SW 1271 (cell line): ENCODE measurements at regions not wholly inside any gene's neighbourhood (a gene's known extent, or its start where the extent isn't known, plus 50 kb on each side); places are given as distances from the start of the nearest gene placed in this dataset.
"Not testable (repeated sequence)": the region's sequence is repeated elsewhere in the genome, so short reads cannot be mapped to it uniquely, and the experiment has no call there.

Source experiments
- DNase-seq, 2 experiments: peaks; one replicate each; lab custom pipeline; 2025; lab: John Stamatoyannopoulos, UW

DNA sequence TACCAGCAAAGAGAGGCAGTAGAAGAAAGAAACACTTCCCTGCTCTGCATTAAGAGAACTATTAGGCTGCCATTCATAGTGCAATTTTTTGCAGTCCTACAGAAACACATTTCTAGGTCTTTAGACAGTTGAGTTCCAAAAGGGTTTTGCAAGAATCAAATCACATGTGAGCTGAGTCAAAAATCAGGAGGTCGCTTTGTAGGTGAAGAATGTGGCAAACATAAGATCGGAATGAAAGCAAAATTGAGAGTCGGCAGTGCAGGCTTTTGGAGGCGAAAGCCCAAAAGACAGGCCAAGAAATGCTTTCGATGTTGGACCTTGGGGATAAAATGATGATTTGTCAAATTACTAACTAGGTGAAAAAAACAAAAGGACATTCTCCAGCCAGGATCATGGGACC is 213.5 kb upstream of the NRIP1 start:
- DNase-seq: no peak

DNA sequence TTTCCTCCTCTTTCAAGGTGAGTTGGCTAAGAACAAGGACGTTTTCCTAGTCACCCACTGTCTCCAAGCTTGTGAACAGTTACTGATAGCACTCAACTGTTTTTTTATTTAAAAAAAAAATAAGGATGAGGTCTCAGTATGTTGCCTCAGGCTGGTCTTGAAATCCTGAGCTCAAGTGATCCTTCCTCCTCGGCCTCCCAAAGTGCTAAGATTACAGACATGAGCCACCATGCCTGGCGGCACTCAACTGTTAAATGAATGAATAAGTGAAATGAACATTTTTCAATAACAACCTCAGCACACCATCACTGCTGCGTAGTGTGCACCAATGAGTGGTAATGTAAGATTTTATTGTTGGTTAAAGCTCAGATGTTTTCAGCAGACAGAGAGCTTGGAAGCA is 214.1 kb upstream of the NRIP1 start:
- no peak for DNase-seq

DNA sequence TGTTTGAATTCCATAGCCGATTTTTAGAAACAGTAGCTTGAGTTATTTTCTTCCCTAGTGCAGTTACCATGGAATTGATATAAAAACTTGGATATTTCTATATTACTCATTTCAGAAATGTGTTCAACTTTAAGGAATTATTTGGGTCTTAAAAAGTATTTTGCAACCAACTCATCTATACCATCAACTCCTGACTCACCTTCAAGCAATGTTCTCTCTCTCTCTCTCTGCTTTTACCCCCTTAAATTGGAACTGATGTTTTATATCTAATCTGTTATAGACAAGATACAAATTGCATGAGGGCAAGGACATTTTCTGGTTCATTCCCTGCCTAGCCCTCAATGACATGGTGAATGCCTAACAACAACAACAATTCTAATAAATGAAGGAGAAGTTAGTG is 214.7 kb upstream of the NRIP1 start:
- DNase-seq: no peak

DNA sequence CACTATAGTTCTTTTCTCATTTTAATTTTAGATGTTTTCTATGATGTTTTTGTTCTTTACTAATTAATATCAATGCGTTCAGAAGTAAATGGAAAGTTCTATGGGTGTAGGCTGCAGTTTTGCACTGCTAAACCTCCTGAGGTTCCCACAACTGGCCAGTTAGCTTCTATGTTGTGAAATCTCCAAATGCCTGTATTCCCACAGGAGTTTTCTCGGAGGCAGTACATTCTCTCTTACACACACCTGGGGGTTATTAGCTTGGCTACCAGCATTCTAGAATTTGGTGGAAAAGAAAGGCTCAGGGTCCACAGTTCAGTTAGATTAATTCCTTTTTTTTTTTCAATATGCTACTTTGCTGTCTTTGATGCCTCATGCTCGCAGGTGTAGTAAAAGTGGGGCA is 216.9 kb upstream of the NRIP1 start:
- DNase-seq: no peak

DNA sequence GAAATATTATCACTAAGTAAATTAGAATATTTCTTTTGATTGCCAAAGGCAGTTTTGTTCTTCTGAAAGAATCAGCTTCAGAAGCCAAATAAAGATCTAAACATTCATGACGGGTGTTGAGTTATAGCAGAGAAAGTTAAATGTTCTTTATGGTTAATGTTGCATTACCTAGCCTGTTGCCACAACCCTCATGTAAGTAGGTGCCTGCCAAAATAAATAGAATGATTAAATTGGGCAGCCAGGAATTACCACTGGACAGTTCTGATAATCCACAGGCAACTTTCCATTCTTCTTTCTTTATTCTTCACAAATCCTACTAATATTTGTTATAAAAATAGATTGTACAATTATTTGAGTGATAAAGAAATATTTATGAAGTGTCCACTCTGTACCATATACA is 217.9 kb upstream of the NRIP1 start:
- DNase-seq: no peak

DNA sequence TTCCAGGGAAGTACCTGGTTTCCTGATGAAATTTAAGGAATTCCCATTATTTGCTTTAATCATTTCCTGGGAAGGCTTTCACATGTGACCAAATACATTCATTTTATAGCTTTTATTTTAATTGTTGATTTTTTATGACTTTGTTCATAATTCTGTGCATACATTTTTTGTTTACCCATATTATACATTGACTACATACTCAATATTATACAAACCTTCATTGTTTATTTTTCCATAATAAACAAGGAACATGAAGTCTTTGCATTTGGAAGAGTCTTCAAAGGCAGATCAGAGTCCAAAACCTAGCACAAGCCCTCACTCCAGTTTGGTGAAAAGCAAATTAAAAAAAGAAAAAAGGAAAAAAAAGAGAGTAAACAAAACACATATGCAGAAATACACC is 218.3 kb upstream of the NRIP1 start:
- DNase-seq: no peak

DNA sequence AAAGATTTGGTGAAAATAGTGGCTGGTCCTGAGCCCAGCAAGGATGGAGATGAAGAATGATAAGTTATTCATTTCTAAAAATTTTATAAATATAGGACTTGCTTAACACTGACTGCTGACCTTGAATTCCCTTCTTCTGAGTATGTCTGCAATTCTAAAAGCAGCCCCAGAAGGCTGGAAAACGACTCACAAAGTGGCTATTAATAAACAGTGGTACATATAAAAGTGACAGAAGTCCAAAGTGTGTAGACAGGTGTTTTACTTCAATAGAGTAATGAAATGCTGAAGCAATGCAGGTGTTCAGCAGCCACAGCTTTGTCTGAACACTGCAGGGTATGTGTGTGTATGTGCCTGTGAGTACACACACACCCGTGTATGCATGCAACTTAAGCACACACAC is 219.0 kb upstream of the NRIP1 start:
- DNase-seq: no peak

DNA sequence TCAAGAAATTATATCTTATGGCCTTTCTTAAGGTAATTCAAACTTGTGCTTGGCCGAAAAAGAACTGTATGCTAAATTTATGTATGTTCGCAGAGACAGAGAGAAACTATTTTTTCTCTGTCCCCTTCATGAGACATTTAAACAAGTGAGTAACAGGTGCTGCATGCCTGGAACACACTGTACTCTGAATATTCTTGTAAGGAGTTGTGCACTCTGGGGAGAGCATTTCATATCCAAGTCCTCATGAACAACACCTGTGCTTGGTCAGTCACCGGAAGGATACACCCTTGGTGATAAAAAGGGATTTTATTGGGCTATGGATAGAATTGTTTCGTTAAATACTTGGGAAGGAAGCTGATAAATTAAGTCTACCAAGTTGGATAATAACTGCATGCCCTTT is 220.8 kb upstream of the NRIP1 start:
- no peak for DNase-seq

DNA sequence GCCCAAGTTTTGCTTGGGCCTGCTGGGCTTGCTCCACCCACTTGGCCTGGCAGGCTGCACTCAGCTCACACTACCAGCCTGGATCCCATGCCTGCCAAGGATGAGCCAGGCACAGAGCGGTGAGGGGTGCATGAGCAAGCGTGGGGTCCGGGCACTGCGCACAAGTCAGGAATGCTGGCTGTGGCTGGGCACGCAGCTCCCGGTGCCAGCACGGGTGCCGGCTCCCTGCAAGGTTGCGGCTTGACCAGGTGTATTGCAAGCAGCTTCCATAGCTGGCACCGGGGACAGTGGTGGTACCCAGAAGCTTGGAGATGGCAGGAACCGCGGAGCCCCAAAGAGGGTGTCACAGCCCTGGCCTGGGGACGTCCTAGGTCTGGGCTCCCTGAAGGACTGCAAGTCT is 224.4 kb upstream of the NRIP1 start:
- DNase-seq: no peak

DNA sequence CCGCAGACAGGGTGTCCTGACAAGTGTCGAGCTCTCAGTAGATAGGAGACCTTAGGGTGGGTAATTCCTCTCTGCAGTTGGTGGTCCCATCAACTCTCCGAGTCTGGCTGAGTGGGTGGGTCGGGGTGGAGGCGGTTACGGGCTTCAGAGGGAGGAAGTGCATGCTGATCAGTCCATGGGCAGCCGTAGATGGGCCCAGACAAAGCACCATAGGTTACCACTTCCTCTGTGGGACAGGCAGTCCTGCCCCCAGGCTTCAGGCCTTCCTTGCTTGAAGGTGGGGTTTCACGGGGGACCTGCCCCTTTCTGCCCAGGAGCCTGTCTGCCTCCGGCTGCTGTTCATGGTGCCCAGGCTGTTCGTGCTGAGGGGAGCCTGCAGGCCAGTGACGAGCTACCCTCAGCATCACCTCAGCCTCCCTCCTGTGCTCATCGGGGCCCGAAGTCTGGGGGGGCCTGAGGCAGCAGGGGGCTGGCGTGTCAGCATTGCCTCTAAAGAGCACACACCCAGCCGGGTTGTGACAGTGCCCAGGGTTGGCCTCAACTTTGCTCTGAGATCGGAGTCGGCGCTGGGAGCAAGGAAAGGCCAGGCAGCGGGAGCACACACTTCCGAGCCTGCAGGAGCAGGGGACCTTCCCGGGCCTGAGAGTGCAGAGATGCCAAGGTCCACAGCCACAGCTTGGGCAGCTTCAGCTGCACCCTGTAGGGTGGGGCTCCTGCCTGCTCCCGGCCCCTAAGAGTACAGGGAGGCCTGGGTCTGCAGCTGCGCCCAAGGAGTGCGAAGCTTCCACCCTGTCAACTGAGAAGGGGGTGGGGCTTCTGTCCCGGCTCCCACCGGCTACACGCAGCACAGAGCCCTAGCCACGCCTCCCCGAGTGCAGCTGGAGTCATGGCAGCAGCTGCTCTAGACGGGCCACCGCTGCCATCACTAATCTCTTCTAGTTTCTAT is 225.4 kb upstream of the NRIP1 start:
- no peak for DNase-seq

DNA sequence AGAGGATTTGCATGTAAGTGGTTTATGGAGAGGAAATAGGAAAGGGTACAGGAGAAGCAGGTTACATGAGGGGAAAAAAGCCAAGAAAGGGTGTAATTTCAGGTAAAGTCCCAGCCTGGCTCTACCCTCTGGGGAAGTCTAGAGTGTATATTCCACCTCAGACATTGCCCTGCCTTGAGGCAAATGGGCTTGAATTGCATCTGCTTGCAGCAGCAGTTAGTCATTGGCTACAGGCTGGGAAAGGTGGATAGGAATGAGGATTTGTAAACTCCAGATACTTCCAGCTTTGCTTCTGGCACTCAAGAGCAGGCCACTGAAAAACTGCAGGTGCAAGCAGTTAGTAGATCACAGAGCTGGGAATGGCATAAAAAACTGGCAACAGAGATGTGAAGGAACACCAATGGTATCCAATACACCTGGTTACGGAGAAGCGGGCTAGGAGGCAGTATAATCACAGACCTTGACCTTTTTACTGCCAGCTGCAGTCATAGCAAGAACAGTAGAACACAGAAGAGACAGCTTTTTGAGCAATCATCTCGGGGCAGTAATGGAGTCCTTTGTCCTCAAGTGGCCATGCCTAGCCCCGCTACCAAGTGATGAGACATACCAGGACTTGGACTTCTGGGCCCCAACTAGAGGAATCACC is 226.9 kb upstream of the NRIP1 start:
- no peak for DNase-seq

DNA sequence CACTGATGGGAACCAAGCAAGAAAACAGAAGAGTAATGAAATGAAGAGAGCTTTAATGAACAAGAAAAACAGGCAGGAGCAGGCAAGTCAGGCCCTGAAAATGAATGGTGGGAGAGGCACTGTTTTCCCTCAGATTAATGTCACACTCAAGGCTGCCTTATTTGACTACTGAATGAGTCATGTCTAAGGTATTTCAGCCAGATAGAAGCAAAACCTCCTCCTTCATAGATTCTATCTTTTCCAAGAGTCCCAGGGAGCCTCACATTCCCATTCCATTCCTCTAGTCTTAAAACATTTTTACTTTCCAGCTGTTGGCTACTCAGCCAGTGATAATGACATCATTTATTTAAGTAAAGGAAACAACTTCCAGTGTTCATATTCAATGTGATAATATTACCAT is 228.4 kb upstream of the NRIP1 start:
- peak in 1 of 2 experiments; percentile 44 for DNase-seq

DNA sequence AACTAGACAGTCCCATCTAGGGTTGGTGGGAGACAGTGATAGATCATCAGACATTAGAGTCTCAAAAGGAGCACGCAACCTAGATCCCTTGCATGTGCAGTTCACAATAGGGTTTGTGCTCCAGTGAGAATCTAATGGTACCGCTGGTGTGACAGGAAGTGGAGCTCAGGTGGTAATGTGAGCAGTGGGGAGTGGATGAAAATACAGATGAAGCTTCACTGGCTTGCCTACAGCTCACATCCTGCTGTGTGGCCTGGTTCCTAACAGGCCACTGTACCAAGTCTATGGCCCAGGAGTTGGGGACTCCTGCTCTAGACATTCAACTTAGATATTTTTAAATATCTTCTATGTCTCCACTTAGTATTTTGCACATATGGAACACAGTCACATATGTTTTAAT is 231.1 kb upstream of the NRIP1 start:
- DNase-seq: no peak

DNA sequence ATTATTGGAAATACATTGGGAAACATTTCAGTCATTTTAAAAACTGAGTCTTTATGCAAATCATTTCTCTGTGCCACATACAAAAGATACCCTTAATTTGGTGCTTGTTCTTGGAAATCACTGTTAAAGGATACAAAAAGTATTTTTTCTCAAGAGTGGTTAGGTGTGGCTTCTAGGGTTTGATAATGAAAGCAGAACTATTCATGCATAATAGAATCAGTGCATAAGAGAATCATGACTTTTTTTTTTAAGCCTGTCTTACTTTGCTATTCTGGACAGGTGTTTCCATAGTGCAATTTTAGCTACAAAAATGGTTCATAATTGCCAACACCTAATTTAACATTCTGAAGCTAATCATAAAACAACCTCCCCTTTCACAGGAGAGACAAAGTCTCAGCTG is 233.0 kb upstream of the NRIP1 start:
- DNase-seq: no peak

DNA sequence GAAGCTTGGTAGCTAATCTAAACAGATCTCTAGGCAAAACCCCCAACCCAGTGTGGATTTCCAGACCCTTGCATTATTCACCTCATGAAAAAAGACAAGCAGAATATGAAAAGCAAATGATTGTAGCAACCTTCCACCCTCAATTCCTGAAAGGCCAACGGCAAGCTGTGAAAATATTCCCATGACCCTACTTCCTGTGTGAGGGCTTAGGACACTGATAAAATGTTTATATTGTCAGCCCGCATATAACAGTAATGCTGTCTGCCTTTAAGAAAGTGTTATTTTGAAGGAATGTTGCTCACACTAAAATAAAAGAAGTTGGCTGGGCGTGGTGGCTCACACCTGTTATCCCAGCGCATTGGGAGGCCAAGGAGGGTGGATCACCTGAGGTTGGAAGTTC is 233.5 kb upstream of the NRIP1 start:
- no peak for DNase-seq

DNA sequence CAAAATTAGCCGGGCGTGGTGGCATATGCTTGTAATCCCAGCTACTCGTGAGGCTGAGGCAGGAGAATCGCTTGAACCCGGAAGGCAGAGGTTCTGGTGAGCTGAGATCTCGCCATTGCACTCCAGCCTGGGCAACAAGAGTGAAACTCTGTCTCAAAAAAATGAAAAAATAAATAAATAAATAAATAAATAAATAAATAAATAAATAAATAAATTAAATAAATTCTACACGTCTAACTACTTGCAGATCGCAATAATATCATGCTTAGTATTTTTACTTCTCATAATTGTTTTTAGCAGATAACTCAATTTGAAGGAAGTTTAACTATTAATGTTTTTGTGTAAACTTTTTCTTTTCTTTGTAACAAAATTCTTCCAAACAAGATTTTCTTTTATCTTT is 234.0 kb upstream of the NRIP1 start:
- not testable (repeated sequence) for DNase-seq

DNA sequence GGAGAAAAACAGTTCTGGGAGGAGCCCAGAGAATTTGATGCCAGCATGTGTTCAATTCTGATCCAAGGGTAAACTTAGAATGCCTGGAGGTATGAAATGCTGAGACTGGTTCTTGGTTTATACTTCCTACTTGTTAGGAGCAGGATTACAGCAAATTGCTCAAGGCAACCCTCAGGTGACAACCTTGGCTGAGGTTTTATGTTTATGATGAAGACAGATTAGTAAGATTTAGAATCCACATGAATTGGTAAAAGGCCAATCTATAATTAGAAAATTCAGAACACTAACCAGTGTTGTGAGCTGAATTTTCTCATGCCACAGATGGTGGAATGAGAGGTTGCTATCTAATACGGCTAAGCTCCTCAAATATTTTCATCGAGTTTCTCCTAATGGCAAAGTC is 235.3 kb upstream of the NRIP1 start:
- DNase-seq: no peak

DNA sequence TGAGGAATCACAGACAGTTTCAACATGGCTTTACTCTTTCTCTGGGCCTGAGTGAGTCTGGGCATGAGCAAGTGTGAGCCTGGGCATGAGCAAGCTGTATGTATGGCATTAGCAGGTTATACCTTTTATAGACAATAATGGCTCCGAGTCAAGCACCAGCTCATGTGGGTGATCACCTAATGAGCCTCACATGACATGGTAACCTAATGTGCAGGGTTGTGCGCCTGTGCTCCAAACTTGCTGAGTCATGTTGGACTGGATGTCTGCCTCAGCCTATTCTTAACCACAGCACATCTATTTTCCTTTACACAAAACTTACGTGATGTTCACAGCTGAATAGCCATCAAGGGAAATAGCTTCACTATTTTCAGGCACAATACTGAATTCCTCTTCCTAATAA is 236.2 kb upstream of the NRIP1 start:
- no peak for DNase-seq

DNA sequence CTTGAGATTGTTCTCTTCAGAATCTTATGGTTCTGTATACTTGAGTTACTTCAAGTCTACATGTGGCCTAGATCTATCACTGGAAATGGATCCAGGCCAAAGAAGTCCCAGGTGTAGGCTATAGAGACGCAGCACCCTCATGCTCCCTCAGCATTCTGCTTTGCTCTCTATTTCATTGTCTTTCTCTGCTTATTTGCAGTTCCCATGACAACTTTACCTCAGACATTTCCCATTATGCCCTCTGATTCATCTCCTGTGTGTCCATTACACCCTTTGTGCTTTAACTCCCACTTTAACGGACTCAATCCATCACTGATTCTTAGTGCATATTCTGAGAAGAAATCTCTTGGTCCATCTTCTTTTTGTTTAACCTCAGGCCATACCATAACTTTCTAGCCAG is 236.9 kb upstream of the NRIP1 start:
- no peak for DNase-seq

DNA sequence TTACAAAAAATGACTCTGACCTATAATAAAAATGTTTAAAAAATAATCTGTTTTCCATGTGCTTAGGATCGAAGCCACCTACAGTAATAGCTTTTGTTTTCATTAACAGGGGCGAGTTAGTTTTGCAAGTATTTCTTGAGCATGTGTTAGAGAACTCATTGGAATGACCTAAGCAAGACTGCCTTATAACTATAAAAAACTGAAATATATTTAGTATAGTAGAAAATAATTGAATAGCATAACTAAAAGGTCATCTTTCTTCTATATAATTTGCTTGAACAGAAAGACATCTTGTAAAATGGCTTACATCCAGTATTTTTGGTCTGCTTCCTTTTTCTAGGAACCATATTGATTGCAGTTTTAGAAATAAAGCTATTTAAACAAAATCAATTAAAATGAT is 241.5 kb upstream of the NRIP1 start:
- no peak for DNase-seq

DNA sequence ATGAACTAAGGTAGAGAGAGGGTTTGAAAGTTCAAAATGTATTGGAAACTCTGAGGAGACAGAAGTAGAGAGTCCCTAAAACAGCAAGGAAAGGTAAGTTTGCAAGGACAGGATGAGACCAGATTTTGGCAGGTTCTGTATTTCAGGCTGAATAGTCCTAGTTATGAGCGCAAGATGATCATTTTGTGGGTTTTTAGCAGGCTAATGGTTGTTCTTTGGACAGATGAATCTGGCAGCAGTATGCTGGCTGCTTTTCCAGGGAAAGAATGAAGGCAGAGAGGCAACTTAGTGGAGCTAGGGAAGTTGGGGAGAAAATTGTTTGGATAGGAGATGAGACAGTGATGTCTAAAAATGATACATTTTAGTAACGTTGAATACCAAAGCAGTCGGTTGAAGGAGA is 243.5 kb upstream of the NRIP1 start:
- DNase-seq: no peak

DNA sequence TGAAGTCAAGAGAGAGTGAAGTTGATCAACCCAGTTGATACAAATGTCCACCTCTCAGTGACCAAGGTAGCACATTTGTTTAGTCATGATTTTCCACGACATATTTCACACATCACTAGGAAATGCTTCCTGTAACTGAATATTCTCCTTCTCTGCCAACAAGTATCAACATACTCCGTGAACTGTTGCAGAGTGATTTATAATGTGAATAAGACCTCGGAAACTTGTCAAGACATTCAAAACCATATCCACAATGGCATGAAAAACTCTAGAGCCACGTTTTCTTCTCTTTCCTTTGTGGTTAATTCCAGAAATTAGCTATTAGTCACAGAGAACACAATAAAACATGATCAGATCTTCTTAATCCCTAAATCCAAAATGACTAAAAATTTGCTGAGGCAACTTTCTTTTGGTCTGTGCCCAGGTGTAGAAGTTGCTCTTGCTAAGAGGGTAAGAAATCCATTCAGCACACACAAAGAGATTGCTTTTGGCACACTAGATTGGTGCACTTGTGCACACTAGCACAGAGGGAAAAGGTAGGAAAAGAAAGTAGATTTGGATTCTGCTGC is 244.3 kb upstream of the NRIP1 start:
- no peak for DNase-seq

DNA sequence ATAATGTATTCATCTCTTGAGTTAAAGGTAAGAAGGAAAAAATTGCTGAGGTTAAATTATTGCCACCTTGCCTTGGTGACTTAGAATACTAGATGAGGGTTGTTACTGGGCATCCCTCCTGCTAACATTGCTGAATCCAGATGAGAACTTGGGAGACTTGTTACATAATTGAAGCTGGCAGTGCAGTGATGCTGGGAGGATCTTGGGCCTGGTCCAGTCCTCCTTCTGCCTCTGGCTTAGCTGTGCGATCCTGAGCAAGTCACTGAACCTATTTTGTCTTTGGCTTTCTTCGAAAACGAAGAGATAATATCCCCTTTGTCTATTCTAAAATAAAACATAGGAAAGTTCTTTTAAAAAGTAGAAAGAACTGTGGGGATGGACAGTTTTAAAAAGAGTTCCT is 244.9 kb upstream of the NRIP1 start:
- DNase-seq: no peak
